Thyroid gland (tissue), 4 donors: ENCODE measurements at regions not wholly inside any gene's neighbourhood (a gene's known extent, or its start where the extent isn't known, plus 50 kb on each side); places are given as distances from the start of the nearest gene placed in this dataset.

Source experiments
- DNase-seq, 2 donors: peaks; one replicate each; pipeline ENCODE4 v3.0.0-alpha.2; 2019
- H3K27ac ChIP-seq, 3 donors: fragments of 200-600 bp; sonication (generic); 1 replicate in 2 of 3; 2 replicates in 1 of 3; pipeline ENCODE4 v1.5.1; 2016 to 2019; ENCODE audit warnings: mild to moderate bottlenecking in 1 of 3, moderate library complexity in 1 of 3
- H3K27me3 ChIP-seq: fragments of 200-600 bp; sonication (generic); one replicate; pipeline ENCODE4 v1.5.1; 2019
- H3K36me3 ChIP-seq, 2 donors: fragments of 200-600 bp; sonication (generic); one replicate each; pipeline ENCODE4 v1.5.1; 2016 to 2019
- H3K4me1 ChIP-seq, 2 donors: fragments of 200-600 bp; sonication (generic); one replicate each; pipeline ENCODE4 v1.5.1; 2017 to 2019
- H3K4me3 ChIP-seq, 3 donors: fragments of 200-600 bp; sonication (generic); replicated peaks in 1 of 3; 1 replicate in 2 of 3; 2 replicates in 1 of 3; pipeline ENCODE4 v1.5.1; 2016; ENCODE audit warnings: mild to moderate bottlenecking in 1 of 3
- H3K9me3 ChIP-seq: fragments of 200-600 bp; sonication (generic); one replicate; pipeline ENCODE4 v1.5.1; 2017
- CTCF ChIP-seq, 6 experiments: fragments of 200-600 bp in 3 of 6; fragments of 450-650 bp in 3 of 6; sonication (generic) in 3 of 6; IDR thresholded peaks; one replicate each; pipeline ENCODE4 v1.5.1; 2016 to 2019; ENCODE audit warnings: antibody characterized with exemption in 6 of 6, mild to moderate bottlenecking in 2 of 6, inconsistent platforms in 1 of 6, moderate library complexity in 1 of 6
- POLR2A ChIP-seq, 2 donors: fragments of 450-650 bp; IDR thresholded peaks; one replicate each; pipeline ENCODE4 v1.6.1; 2017; ENCODE audit warnings: antibody characterized with exemption in 2 of 2, mild to moderate bottlenecking in 2 of 2, moderate library complexity in 1 of 2
- WGBS, 2 donors: methylation state at CpG; one replicate each; pipeline ENCODE4 v1.1.5; 2017; 5-methylcytosine and 5-hydroxymethylcytosine counted together
- intact Hi-C: fragments of 100-400 bp; cut with DNase I; formaldehyde crosslinking; loops from one replicate; pipeline ENCODE4 v1.15.1; 2023

DNA sequence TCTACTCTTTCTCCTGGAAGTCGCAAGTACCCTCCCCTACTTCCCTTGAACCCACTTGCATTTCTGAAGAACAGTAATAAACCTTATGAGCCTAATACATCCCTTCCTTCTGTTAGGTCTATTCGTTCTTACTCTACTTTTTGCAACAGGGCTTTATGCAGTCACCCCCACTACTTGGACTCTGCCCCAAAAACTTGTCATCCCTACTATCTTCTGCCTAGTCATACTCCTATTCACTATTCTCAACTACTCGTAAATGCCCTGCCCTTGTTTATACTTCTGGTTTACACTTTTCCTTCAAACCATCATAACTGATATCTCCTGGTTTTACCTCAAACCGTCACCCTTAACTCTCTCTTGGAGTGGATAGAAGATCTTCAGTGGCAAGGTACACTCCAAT is 55.2 kb upstream of the SLIT2 start:
- DNase-seq: no peak
- intact Hi-C loops: no loop called here
- Histone ChIP-seq H3K36me3 (no peaks in the 10 kb centered on the region), H3K4me3 (no peak overlapping the region), H3K27me3 (no peaks in the 10 kb centered on the region), H3K4me1 (no peaks in the 10 kb centered on the region), H3K9me3 (no peaks in the 10 kb centered on the region), H3K27ac (no peak overlapping the region)
- 91% methylated on average over 4 of the region's 4 CpGs for WGBS, 2 donors
- TF ChIP-seq POLR2A (IDR thresholded peaks at IDR 0.05) (no peak), CTCF (IDR thresholded peaks at IDR 0.05) (no peak)

DNA sequence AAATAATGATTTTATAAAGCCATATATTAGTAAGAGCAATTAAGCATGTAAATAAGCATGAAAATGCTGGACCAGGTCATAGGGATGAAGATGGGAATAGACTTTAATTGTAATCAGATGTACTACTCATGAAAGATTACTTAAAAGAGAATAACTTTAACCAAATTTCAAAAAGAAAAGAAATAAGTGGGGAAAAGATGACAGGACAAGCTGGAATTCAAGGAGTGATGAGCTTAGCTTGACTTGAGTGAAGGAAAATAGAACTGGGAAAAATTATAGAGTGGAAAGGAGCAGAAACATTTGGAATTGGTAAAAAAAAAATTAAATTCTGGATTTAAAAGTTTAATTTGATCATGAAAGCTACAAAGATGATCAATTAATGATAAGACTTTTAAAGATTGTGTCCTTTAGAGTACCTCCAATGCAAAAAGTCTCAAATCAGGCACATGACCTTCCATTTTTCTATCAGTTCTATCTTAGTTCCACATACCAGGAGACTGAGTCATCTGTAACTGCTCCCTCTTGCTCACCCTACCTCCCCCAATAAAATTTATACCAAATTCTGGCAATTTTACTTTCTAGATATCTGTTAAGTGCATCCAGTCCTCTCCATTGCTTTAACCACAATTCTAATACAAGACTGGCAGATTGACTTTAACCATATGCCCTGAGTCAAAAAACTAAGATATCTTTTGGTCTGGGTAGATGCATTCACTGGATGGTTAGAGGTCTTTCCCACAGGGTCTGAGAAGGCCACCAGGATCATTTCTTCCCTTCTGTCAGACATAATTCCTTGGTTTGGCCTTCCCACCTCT is 56.4 kb upstream of the SLIT2 start:
- H3K4me3 ChIP-seq: no peak overlapping the region
- no peaks in the 10 kb centered on the region for H3K9me3 ChIP-seq
- no peaks in the 10 kb centered on the region for H3K36me3 ChIP-seq
- H3K27me3 ChIP-seq: no peaks in the 10 kb centered on the region
- no peak for DNase-seq
- no peak overlapping the region for H3K27ac ChIP-seq
- TF ChIP-seq CTCF (IDR thresholded peaks at IDR 0.05): no peak
- no peak for TF ChIP-seq POLR2A (IDR thresholded peaks at IDR 0.05)
- H3K4me1 ChIP-seq: no peaks in the 10 kb centered on the region
- intact Hi-C loops: no loop called here

DNA sequence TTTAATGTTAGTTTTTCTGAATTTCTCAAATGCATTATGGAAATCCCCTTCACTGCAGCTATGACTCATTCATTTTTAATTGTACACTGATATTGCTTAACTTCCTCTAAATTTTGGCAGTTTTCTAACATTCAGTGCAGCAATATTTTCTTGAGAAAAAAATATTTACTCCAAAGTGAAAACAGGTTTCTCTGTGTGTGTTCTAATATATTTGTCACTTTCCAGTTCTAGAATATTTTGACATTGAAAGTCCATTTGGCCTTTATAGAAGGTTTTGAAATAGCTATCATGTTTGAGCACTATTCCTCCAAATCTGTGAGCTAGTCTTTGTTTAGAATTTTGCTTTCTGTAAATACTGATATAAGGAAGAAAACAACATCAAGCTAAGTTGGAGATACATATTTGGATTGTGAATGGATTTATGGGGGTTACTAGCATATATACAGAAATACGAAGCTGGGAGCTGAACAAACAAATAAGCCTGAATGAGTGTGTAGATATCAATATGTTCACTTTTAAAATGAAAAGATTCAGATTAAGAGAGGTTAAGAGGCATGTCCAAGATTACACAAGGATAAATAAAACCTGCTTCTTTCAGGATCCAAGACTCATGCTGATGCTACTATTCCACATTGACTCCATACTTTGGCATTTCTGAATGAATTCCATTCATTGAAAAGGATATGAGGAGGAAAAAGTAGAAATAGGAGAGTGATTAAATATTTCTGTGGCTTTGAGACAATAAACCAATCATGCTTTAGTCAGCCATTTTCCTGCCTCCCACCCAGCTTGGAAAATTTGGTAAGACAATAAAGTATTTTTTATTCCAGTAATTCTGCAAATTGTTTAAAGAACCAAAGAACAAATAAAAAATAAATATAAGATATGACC is 57.3 kb upstream of the SLIT2 start:
- H3K27ac ChIP-seq: no peak overlapping the region
- intact Hi-C loops: no loop called here
- no peaks in the 10 kb centered on the region for H3K4me1 ChIP-seq
- no peaks in the 10 kb centered on the region for H3K9me3 ChIP-seq
- 72 to 79% methylated on average over 1 of the region's 1 CpG for WGBS, 2 donors
- DNase-seq: no peak
- H3K27me3 ChIP-seq: no peaks in the 10 kb centered on the region
- TF ChIP-seq POLR2A (IDR thresholded peaks at IDR 0.05): no peak
- TF ChIP-seq CTCF (IDR thresholded peaks at IDR 0.05): no peak
- H3K4me3 ChIP-seq: no peak overlapping the region
- no peaks in the 10 kb centered on the region for H3K36me3 ChIP-seq

GRCh38 chr4:20193141-20193936 is 58.4 kb upstream of the SLIT2 start:
- no peaks in the 10 kb centered on the region for H3K27me3 ChIP-seq
- no peaks in the 10 kb centered on the region for H3K36me3 ChIP-seq
- H3K27ac ChIP-seq: no peak overlapping the region
- intact Hi-C loops: no loop called here
- no peak for TF ChIP-seq CTCF (IDR thresholded peaks at IDR 0.05)
- TF ChIP-seq POLR2A (IDR thresholded peaks at IDR 0.05): no peak
- H3K4me3 ChIP-seq: no peak overlapping the region
- no peak for DNase-seq
- 74 to 84% methylated on average over 5 of the region's 5 CpGs for WGBS, 2 donors
- H3K9me3 ChIP-seq: no peaks in the 10 kb centered on the region
- H3K4me1 ChIP-seq: no peaks in the 10 kb centered on the region
